H9 (cell line): ENCODE measurements at regions not wholly inside any gene's neighbourhood (a gene's known extent, or its start where the extent isn't known, plus 50 kb on each side); places are given as distances from the start of the nearest gene placed in this dataset.

Source experiments
- DNase-seq: peaks from one replicate; pipeline ENCODE4 v3.0.0-alpha.2; 2017
- H2AFZ ChIP-seq: one replicate; pipeline ENCODE4 v1.6.1; 2013; ENCODE audit warnings: mild to moderate bottlenecking, low read length, control low read depth, moderate library complexity
- H2AK5ac ChIP-seq: 2 replicates; pipeline ENCODE4 v1.6.1; 2013; ENCODE audit warnings: low read length, control low read depth, mixed read lengths; ENCODE audit not compliant: insufficient read length
- H2BK120ac ChIP-seq: one replicate; pipeline ENCODE4 v1.6.1; 2013; ENCODE audit warnings: low read depth, mild to moderate bottlenecking, low read length, control low read depth, inconsistent platforms; ENCODE audit not compliant: poor library complexity, severe bottlenecking
- H2BK12ac ChIP-seq: 2 replicates; pipeline ENCODE4 v1.6.1; 2013; ENCODE audit warnings: low read length, control low read depth, mixed read lengths, low read depth; ENCODE audit not compliant: insufficient read length
- H2BK15ac ChIP-seq: 2 replicates; pipeline ENCODE4 v1.6.1; 2013; ENCODE audit warnings: low read depth, low read length, control low read depth
- H2BK20ac ChIP-seq: one replicate; pipeline ENCODE4 v1.6.1; 2013; ENCODE audit warnings: low read depth, mild to moderate bottlenecking, low read length, control low read depth, inconsistent platforms; ENCODE audit not compliant: poor library complexity, severe bottlenecking
- H2BK5ac ChIP-seq: 2 replicates; pipeline ENCODE4 v1.6.1; 2013; ENCODE audit warnings: low read length, control low read depth, mixed read lengths; ENCODE audit not compliant: insufficient read length
- H3K14ac ChIP-seq: 2 replicates; pipeline ENCODE4 v1.6.1; 2013; ENCODE audit warnings: low read length, control low read depth; ENCODE audit not compliant: insufficient read depth
- H3K18ac ChIP-seq: 2 replicates; pipeline ENCODE4 v1.6.1; 2013; ENCODE audit warnings: low read depth, mild to moderate bottlenecking, mixed read lengths, low read length, control low read depth; ENCODE audit not compliant: insufficient read length
- H3K23ac ChIP-seq: 2 replicates; pipeline ENCODE4 v1.6.1; 2013; ENCODE audit warnings: low read length, control low read depth, mixed read lengths, low read depth; ENCODE audit not compliant: insufficient read length
- H3K23me2 ChIP-seq: 2 replicates; pipeline ENCODE4 v1.6.1; 2013; ENCODE audit warnings: low read depth, mild to moderate bottlenecking, mixed read lengths, low read length, control low read depth; ENCODE audit not compliant: insufficient read length, poor library complexity, severe bottlenecking
- H3K27ac ChIP-seq: 2 replicates; pipeline ENCODE4 v1.5.1; 2013; ENCODE audit warnings: low read length, control low read depth, mixed read lengths, low read depth; ENCODE audit not compliant: insufficient read length
- H3K27me3 ChIP-seq: 2 replicates; pipeline ENCODE4 v1.6.1; 2013; ENCODE audit warnings: low read length, control low read depth, inconsistent platforms; ENCODE audit not compliant: insufficient read depth
- H3K4ac ChIP-seq: 2 replicates; pipeline ENCODE4 v1.6.1; 2013; ENCODE audit warnings: low read depth, mild to moderate bottlenecking, control low read depth, inconsistent platforms, low read length, moderate library complexity
- H3K4me1 ChIP-seq: 2 replicates; pipeline ENCODE4 v1.6.1; 2013; ENCODE audit warnings: low read length, control low read depth, inconsistent platforms; ENCODE audit not compliant: insufficient read depth
- H3K4me2 ChIP-seq: 2 replicates; pipeline ENCODE4 v1.6.1; 2013; ENCODE audit warnings: low read length, control low read depth, mixed read lengths; ENCODE audit not compliant: insufficient read length, insufficient read depth
- H3K56ac ChIP-seq: 2 replicates; pipeline ENCODE4 v1.6.1; 2013; ENCODE audit warnings: low read depth, mild to moderate bottlenecking, mixed read lengths, low read length, control low read depth; ENCODE audit not compliant: insufficient read length
- H3K79me1 ChIP-seq: 2 replicates; pipeline ENCODE4 v1.6.1; 2013; ENCODE audit warnings: low read depth, mild to moderate bottlenecking, moderate library complexity, low read length, control low read depth, inconsistent platforms; ENCODE audit not compliant: insufficient read depth, poor library complexity, severe bottlenecking
- H3K79me2 ChIP-seq: 2 replicates; pipeline ENCODE4 v1.6.1; 2013; ENCODE audit warnings: low read length, control low read depth, inconsistent platforms; ENCODE audit not compliant: insufficient read depth
- H3K9ac ChIP-seq: 2 replicates; pipeline ENCODE4 v1.6.1; 2013; ENCODE audit warnings: low read length, control low read depth, mixed read lengths; ENCODE audit not compliant: insufficient read length; ENCODE audit errors: extremely low read depth
- H3K9me3 ChIP-seq: one replicate; pipeline ENCODE4 v1.6.1; 2013; ENCODE audit warnings: low read depth, low read length, inconsistent platforms; ENCODE audit not compliant: control insufficient read depth
- H3T11ph ChIP-seq: one replicate; pipeline ENCODE4 v1.6.1; 2013; ENCODE audit warnings: mild to moderate bottlenecking, low read length, control low read depth, inconsistent platforms
- H4K20me1 ChIP-seq: one replicate; pipeline ENCODE4 v1.6.1; 2013; ENCODE audit not compliant: control insufficient read depth, insufficient read length, insufficient read depth
- H4K5ac ChIP-seq: 2 replicates; pipeline ENCODE4 v1.6.1; 2013; ENCODE audit warnings: low read depth, mild to moderate bottlenecking, mixed read lengths, low read length, control low read depth; ENCODE audit not compliant: insufficient read length
- H4K8ac ChIP-seq: replicated peaks from 2 replicates; pipeline ENCODE4 v1.6.1; 2013; ENCODE audit warnings: low read length, control low read depth, mixed read lengths, low read depth; ENCODE audit not compliant: insufficient read length
- H4K91ac ChIP-seq: 2 replicates; pipeline ENCODE4 v1.6.1; 2013; ENCODE audit warnings: low read depth, mild to moderate bottlenecking, moderate library complexity, mixed read lengths, low read length, control low read depth; ENCODE audit not compliant: insufficient read length
- H3K27ac Mint-ChIP-seq, 3 experiments: 2 replicates in 2 of 3; 3 replicates in 1 of 3; pipeline ENCODE4 v1.8.0; 2020 to 2021; ENCODE audit warnings: mixed read lengths in 3 of 3, mild to moderate bottlenecking in 1 of 3, moderate library complexity in 1 of 3
- H3K27me3 Mint-ChIP-seq: 2 replicates; pipeline ENCODE4 v1.8.0; 2021; ENCODE audit warnings: low read depth, mild to moderate bottlenecking, moderate library complexity, mixed read lengths
- H3K36me3 Mint-ChIP-seq, 3 experiments: 2 replicates in 2 of 3; 3 replicates in 1 of 3; pipeline ENCODE4 v1.8.0; 2020 to 2021; ENCODE audit warnings: low read depth in 3 of 3, mixed read lengths in 3 of 3; ENCODE audit not compliant: insufficient read depth in 1 of 3
- H3K4me1 Mint-ChIP-seq, 2 experiments: 2 replicates each; pipeline ENCODE4 v1.8.0; 2020; ENCODE audit warnings: mixed read lengths in 2 of 2
- H3K4me3 Mint-ChIP-seq, 2 experiments: 2 replicates in 1 of 2; 3 replicates in 1 of 2; pipeline ENCODE4 v1.8.0; 2020 to 2021; ENCODE audit warnings: mild to moderate bottlenecking in 2 of 2, mixed read lengths in 2 of 2, moderate library complexity in 1 of 2
- H3K9me3 Mint-ChIP-seq, 2 experiments: 2 replicates in 1 of 2; 3 replicates in 1 of 2; pipeline ENCODE4 v1.8.0; 2020; ENCODE audit warnings: mild to moderate bottlenecking in 2 of 2, mixed read lengths in 2 of 2, moderate library complexity in 1 of 2
- WGBS: extraction: QIAGEN DNeasy Blood & Tissue Kit; methylation state at CpG from one replicate; pipeline ENCODE4 v1.1.7; 2013; ENCODE audit warnings: missing lambda C conversion rate, low lambda C conversion rate, mixed read lengths; ENCODE audit not compliant: insufficient read length; ENCODE audit errors: extremely low coverage; 5-methylcytosine and 5-hydroxymethylcytosine counted together
- TF ChIP-seq, protein P1 (sequence below): fragments of 200-600 bp; sonication (generic); conservative IDR thresholded peaks from 3 replicates; pipeline ENCODE4 v1.8.0; 2021; ENCODE audit warnings: antibody characterized with exemption, mild to moderate bottlenecking

- Mint-ChIP-seq H3K4me3 (no peak overlapping the region), H3K9me3 (no peaks in the 10 kb centered on the region), H3K27me3 (no peaks in the 10 kb centered on the region), H3K36me3 (no peaks in the 10 kb centered on the region), H3K4me1 (peaks cover 18 to 24% of the 10 kb centered on the region in 2 experiments), H3K27ac (no peak overlapping the region)
- no peaks in the 10 kb centered on the region for H3K27me3 ChIP-seq
- no peak overlapping the region for H3T11ph ChIP-seq
- no peak overlapping the region for H2BK12ac ChIP-seq
- H3K23ac ChIP-seq = no peak overlapping the region
- no peak overlapping the region for H3K4ac ChIP-seq
- H2AFZ ChIP-seq = no peak overlapping the region
- H3K14ac ChIP-seq = no peak overlapping the region
- no peak overlapping the region for H4K8ac ChIP-seq
- H2AK5ac ChIP-seq = no peak overlapping the region
- H2BK120ac ChIP-seq = no peak overlapping the region
- no peak overlapping the region for H3K27ac ChIP-seq
- H4K5ac ChIP-seq = no peak overlapping the region
- no peaks in the 10 kb centered on the region for H3K79me2 ChIP-seq
- no peak overlapping the region for H2BK15ac ChIP-seq
- no peak overlapping the region for H3K18ac ChIP-seq
- no peaks in the 10 kb centered on the region for H3K23me2 ChIP-seq
- no peak for DNase-seq
- H3K9me3 ChIP-seq = no peaks in the 10 kb centered on the region
- no peaks in the 10 kb centered on the region for H4K20me1 ChIP-seq
- no peak overlapping the region for H2BK5ac ChIP-seq
- TF ChIP-seq, protein P1, sequence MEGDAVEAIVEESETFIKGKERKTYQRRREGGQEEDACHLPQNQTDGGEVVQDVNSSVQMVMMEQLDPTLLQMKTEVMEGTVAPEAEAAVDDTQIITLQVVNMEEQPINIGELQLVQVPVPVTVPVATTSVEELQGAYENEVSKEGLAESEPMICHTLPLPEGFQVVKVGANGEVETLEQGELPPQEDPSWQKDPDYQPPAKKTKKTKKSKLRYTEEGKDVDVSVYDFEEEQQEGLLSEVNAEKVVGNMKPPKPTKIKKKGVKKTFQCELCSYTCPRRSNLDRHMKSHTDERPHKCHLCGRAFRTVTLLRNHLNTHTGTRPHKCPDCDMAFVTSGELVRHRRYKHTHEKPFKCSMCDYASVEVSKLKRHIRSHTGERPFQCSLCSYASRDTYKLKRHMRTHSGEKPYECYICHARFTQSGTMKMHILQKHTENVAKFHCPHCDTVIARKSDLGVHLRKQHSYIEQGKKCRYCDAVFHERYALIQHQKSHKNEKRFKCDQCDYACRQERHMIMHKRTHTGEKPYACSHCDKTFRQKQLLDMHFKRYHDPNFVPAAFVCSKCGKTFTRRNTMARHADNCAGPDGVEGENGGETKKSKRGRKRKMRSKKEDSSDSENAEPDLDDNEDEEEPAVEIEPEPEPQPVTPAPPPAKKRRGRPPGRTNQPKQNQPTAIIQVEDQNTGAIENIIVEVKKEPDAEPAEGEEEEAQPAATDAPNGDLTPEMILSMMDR = no peak
- H4K91ac ChIP-seq = no peak overlapping the region
- no CpG with 5 or more reads among the region's 6 CpGs for WGBS
- no peak overlapping the region for H2BK20ac ChIP-seq
- H3K79me1 ChIP-seq = no peaks in the 10 kb centered on the region
- no peak overlapping the region for H3K9ac ChIP-seq
- no peak overlapping the region for H3K4me2 ChIP-seq
- H3K56ac ChIP-seq = no peak overlapping the region
- peaks cover 5% of the 10 kb centered on the region; the same call in 1 of the 2 replicates for H3K4me1 ChIP-seq
These were observed 105.1 kb upstream of the DPH5 start for GRCh38 chr1:101130673-101131072.
